ENCODE measurements at regions not wholly inside any gene's neighbourhood (a gene's known extent, or its start where the extent isn't known, plus 50 kb on each side); places are given as distances from the start of the nearest gene placed in this dataset.

- DNase-seq (ENCODE audit: low spot score) (no peak), FAIRE-seq (no peak)
Observed at GRCh38 chr16:86037999-86038925, 139.3 kb downstream of the IRF8 start.

- FAIRE-seq (no peak), DNase-seq (ENCODE audit: low spot score) (no peak)
Observed at GRCh38 chr16:86038926-86039310, 140.0 kb downstream of the IRF8 start.

- DNase-seq (ENCODE audit: low spot score) (no peak), FAIRE-seq (no peak)
Observed at GRCh38 chr16:86039606-86040005, 140.6 kb downstream of the IRF8 start.

- DNase-seq (ENCODE audit: low spot score) (no peak), FAIRE-seq (no peak)
Observed at GRCh38 chr16:86040496-86040895, 141.5 kb downstream of the IRF8 start.

- no peak for FAIRE-seq
- DNase-seq (ENCODE audit: low spot score): no peak
Observed at GRCh38 chr16:86041215-86041614, 142.3 kb downstream of the IRF8 start.

- FAIRE-seq: no peak
- no peak for DNase-seq (ENCODE audit: low spot score)
Observed at GRCh38 chr16:86041807-86042206, 142.8 kb downstream of the IRF8 start.

GRCh38 chr16:86042393-86042792, 143.4 kb downstream of the IRF8 start:
- no peak for FAIRE-seq

GRCh38 chr16:86042996-86043725, 144.2 kb downstream of the IRF8 start:
- FAIRE-seq: no peak
- DNase-seq (ENCODE audit: low spot score): no peak

More at GRCh38 chr16:86042393-86042792, 143.4 kb downstream of the IRF8 start:
- DNase-seq (ENCODE audit: low spot score): no peak

GRCh38 chr16:86044241-86044671, 145.3 kb downstream of the IRF8 start:
- DNase-seq (ENCODE audit: low spot score): peak; percentile 61
- peak; percentile 77 for FAIRE-seq

- no peak for FAIRE-seq
- DNase-seq (ENCODE audit: low spot score): no peak
Observed at GRCh38 chr16:86044881-86045590, 146.1 kb downstream of the IRF8 start.

GRCh38 chr16:86045591-86045971, 146.6 kb downstream of the IRF8 start:
- FAIRE-seq (no peak), DNase-seq (ENCODE audit: low spot score) (no peak)

- FAIRE-seq: no peak
Observed at GRCh38 chr16:86046026-86046425, 147.1 kb downstream of the IRF8 start.

GRCh38 chr16:86046667-86047270, 147.8 kb downstream of the IRF8 start:
- DNase-seq (ENCODE audit: low spot score) (no peak), FAIRE-seq (no peak)

More at GRCh38 chr16:86046026-86046425, 147.1 kb downstream of the IRF8 start:
- DNase-seq (ENCODE audit: low spot score): no peak

GRCh38 chr16:86048221-86048620, 149.3 kb downstream of the IRF8 start:
- FAIRE-seq: no peak
- no peak for DNase-seq (ENCODE audit: low spot score)

- DNase-seq (ENCODE audit: low spot score) (no peak), FAIRE-seq (no peak)
Observed at GRCh38 chr16:86048882-86049585, 150.1 kb downstream of the IRF8 start.

GRCh38 chr16:86049641-86050040, 150.7 kb downstream of the IRF8 start:
- DNase-seq (ENCODE audit: low spot score) (no peak), FAIRE-seq (no peak)

- DNase-seq (ENCODE audit: low spot score) (no peak), FAIRE-seq (no peak)
Observed at GRCh38 chr16:86050111-86050510, 151.1 kb downstream of the IRF8 start.

GRCh38 chr16:86050591-86051367, 151.8 kb downstream of the IRF8 start:
- no peak for FAIRE-seq
- DNase-seq (ENCODE audit: low spot score): no peak

GRCh38 chr16:86051368-86052114, 152.6 kb downstream of the IRF8 start:
- FAIRE-seq: no peak

More at GRCh38 chr16:86051368-86052114, 152.6 kb downstream of the IRF8 start:
- no peak for DNase-seq (ENCODE audit: low spot score)
